Colon (tissue), 2 donors: ENCODE measurements at regions not wholly inside any gene's neighbourhood (a gene's known extent, or its start where the extent isn't known, plus 50 kb on each side); places are given as distances from the start of the nearest gene placed in this dataset.
A peak's percentile ranks its signal among the peaks of the same experiment; 100 is the strongest.
"Not testable (repeated sequence)": the region's sequence is repeated elsewhere in the genome, so short reads cannot be mapped to it uniquely, and the experiment has no call there.

Experiments
- FAIRE-seq: peaks from 2 replicates; lab custom pipeline; 2012; peaks lifted over from hg19 to GRCh38; lab: Jason Lieb, UNC
- donor health status: control.
- donor health status: control.

- FAIRE-seq = not testable (repeated sequence)
These were observed 69.6 kb upstream of the CCDC6 start for GRCh38 chr10:59975918-59976317.

- FAIRE-seq = peak; percentile 5
These were observed 65.6 kb upstream of the CCDC6 start for GRCh38 chr10:59971915-59972314.

GRCh38 chr10:59970396-59971368 lies 64.3 kb upstream of the CCDC6 start:
- FAIRE-seq = no peak

GRCh38 chr10:59968705-59969104 lies 62.3 kb upstream of the CCDC6 start:
- no peak for FAIRE-seq

- FAIRE-seq = no peak
These were observed 60.7 kb upstream of the CCDC6 start for GRCh38 chr10:59967079-59967478.

GRCh38 chr10:59965899-59966650 lies 59.7 kb upstream of the CCDC6 start:
- no peak for FAIRE-seq

GRCh38 chr10:59962756-59963155 lies 56.4 kb upstream of the CCDC6 start:
- FAIRE-seq = no peak

GRCh38 chr10:59960751-59961150 lies 54.4 kb upstream of the CCDC6 start:
- FAIRE-seq = no peak

GRCh38 chr10:59959504-59960018 lies 53.2 kb upstream of the CCDC6 start:
- no peak for FAIRE-seq

GRCh38 chr10:59958882-59959281 lies 52.5 kb upstream of the CCDC6 start:
- FAIRE-seq = no peak

GRCh38 chr10:59957975-59958374 lies 51.6 kb upstream of the CCDC6 start:
- no peak for FAIRE-seq
